HepG2 (cell line): ENCODE measurements at regions not wholly inside any gene's neighbourhood (a gene's known extent, or its start where the extent isn't known, plus 50 kb on each side); places are given as distances from the start of the nearest gene placed in this dataset.

ENCODE experiments used
- ATAC-seq: fragments of 200-7000 bp; cut with Tn5 transposase; 3 replicates; pipeline ENCODE4 v1.9.1; 2020; ENCODE audit warnings: mild to moderate bottlenecking, moderate library complexity
- BruUV-seq: library from RNA; stranded (reverse); fragments of 400-500 nt; replicated peaks from 2 replicates; lab custom pipeline; 2021; lab: Mats Ljungman, UMichigan
- CTCF ChIA-PET: fragments of 300-600 bp; formaldehyde crosslinking; extraction: SDS; loops from one replicate; lab custom pipeline; 2021; ENCODE audit warnings: low total read pairs, inconsistent platforms, low intra/inter-chr PET ratio; lab: Yijun Ruan, JAX
- POLR2A ChIA-PET: fragments of 350-600 bp; sonication (Branson Sonifier 250); formaldehyde crosslinking; loops from one replicate; lab custom pipeline; 2020; ENCODE audit warnings: antibody characterized with exemption, inconsistent platforms; lab: Yijun Ruan, JAX
- DNase-seq: peaks from one replicate; pipeline ENCODE4 v3.0.0-alpha.2; 2015; ENCODE audit warnings: low spot score
- FAIRE-seq: peaks from 3 replicates; lab custom pipeline; 2011; peaks lifted over from hg19 to GRCh38; lab: Jason Lieb, UNC
- H2AFZ ChIP-seq: one replicate; pipeline ENCODE4 v1.6.1; 2011; ENCODE audit warnings: low read length, inconsistent platforms
- H3K27ac ChIP-seq: fragments of 300-600 bp; 3 replicates; pipeline ENCODE4 v1.8.0; 2011; ENCODE audit warnings: mixed run types, mild to moderate bottlenecking, mixed read lengths, low read length, inconsistent platforms; ENCODE audit not compliant: insufficient read depth; ENCODE audit errors: extremely low read length
- H3K27me3 ChIP-seq, 2 experiments: fragments of 200-600 bp in 1 of 2; 2 replicates in 1 of 2; 3 replicates in 1 of 2; pipeline versions ENCODE4 v1.6.0 to v1.8.0; 2011; ENCODE audit warnings: low read length in 2 of 2, mild to moderate bottlenecking in 2 of 2, moderate library complexity in 2 of 2, inconsistent platforms in 1 of 2; ENCODE audit not compliant: insufficient read depth in 2 of 2, control insufficient read depth in 1 of 2
- H3K36me3 ChIP-seq, 2 experiments: fragments of 200-600 bp in 1 of 2; replicated peaks in 1 of 2; 2 replicates in 1 of 2; 3 replicates in 1 of 2; pipeline versions ENCODE4 v1.5.1 to v1.8.0; 2011; ENCODE audit warnings: low read length in 2 of 2, inconsistent platforms in 1 of 2; ENCODE audit not compliant: insufficient read depth in 2 of 2, control insufficient read depth in 1 of 2
- H3K4me1 ChIP-seq: 2 replicates; pipeline ENCODE4 v1.5.1; 2012; ENCODE audit warnings: low read length, inconsistent platforms; ENCODE audit not compliant: insufficient read depth
- H3K4me2 ChIP-seq: 2 replicates; pipeline ENCODE4 v1.6.0; 2011; ENCODE audit warnings: low read depth, low read length, inconsistent platforms
- H3K4me3 ChIP-seq, 3 experiments: fragments of 200-600 bp in 1 of 3; sonication (generic), shearing (Covaris generic) in 1 of 3; replicated peaks in 1 of 3; 2 replicates each; pipeline ENCODE4 v1.5.1; 2011 to 2016; ENCODE audit warnings: low read length in 3 of 3, inconsistent platforms in 2 of 3, low read depth in 2 of 3, mild to moderate bottlenecking in 2 of 3, control low read depth in 1 of 3, mixed read lengths in 1 of 3; ENCODE audit not compliant: insufficient read depth in 1 of 3
- H3K79me2 ChIP-seq: one replicate; pipeline ENCODE4 v1.6.1; 2011; ENCODE audit warnings: low read length, inconsistent platforms; ENCODE audit not compliant: insufficient read depth
- H3K9ac ChIP-seq: 2 replicates; pipeline ENCODE4 v1.6.0; 2011; ENCODE audit warnings: mild to moderate bottlenecking, low read depth, low read length, inconsistent platforms; ENCODE audit not compliant: insufficient read depth
- H3K9me3 ChIP-seq: 2 replicates; pipeline ENCODE4 v1.5.1; 2012; ENCODE audit warnings: mild to moderate bottlenecking, low read length
- H4K20me1 ChIP-seq: 2 replicates; pipeline ENCODE4 v1.6.0; 2011; ENCODE audit warnings: inconsistent platforms, mild to moderate bottlenecking, low read length, moderate library complexity; ENCODE audit not compliant: insufficient read depth
- HDAC2 ChIP-seq: sonication (generic); formaldehyde crosslinking; IDR thresholded peaks from 2 replicates; pipeline ENCODE4 v1.4.0; 2020; ENCODE audit warnings: missing genetic modification reagents
- JUND ChIP-seq: sonication (generic); formaldehyde crosslinking; IDR thresholded peaks from 2 replicates; pipeline ENCODE4 v1.8.0; 2022; ENCODE audit warnings: mild to moderate bottlenecking, missing genetic modification reagents
- MAFF ChIP-seq: IDR thresholded peaks from 2 replicates; pipeline ENCODE4 v1.6.1; 2011; ENCODE audit warnings: low read depth, low read length, improper control_type of control experiment
- MAFK ChIP-seq, 2 experiments: IDR thresholded peaks in 1 of 2; conservative IDR thresholded peaks in 1 of 2; 2 replicates each; pipeline ENCODE4 v1.6.1; 2011; ENCODE audit warnings: improper control_type of control experiment in 2 of 2, low read length in 2 of 2
- NR2F1 ChIP-seq, 2 experiments: fragments of 450-650 bp in 1 of 2; formaldehyde crosslinking in 1 of 2; IDR thresholded peaks; 2 replicates each; pipeline versions ENCODE4 v1.5.0 to v1.6.1; 2016 to 2020; ENCODE audit warnings: mild to moderate bottlenecking in 1 of 2, missing compliant biosample characterization in 1 of 2, missing genetic modification reagents in 1 of 2, moderate library complexity in 1 of 2
- ZNF296 ChIP-seq: sonication (generic); formaldehyde crosslinking; conservative IDR thresholded peaks from 2 replicates; pipeline ENCODE4 v1.5.0; 2020; ENCODE audit warnings: mild to moderate bottlenecking, missing genetic modification reagents
- ZNF468 ChIP-seq: sonication (generic); formaldehyde crosslinking; IDR thresholded peaks from 2 replicates; pipeline ENCODE4 v1.8.0; 2022; ENCODE audit warnings: mild to moderate bottlenecking, moderate library complexity, missing genetic modification reagents
- WGBS: methylation state at CpG from one replicate; pipeline ENCODE4 v1.1.6; 2017; ENCODE audit warnings: low lambda C conversion rate; 5-methylcytosine and 5-hydroxymethylcytosine counted together
- in situ Hi-C: cut with HindIII; loops from 2 replicates; pipeline ENCODE4 v1.10.0; 2017; ENCODE audit warnings: low pct_unique_long_range_greater_than_20kb; ENCODE audit not compliant: extremely low pct_ligation_motif_present
- intact Hi-C: fragments of 100-400 bp; cut with micrococcal nuclease; formaldehyde crosslinking; loops from one replicate; pipeline ENCODE4 v1.10.0; 2022; ENCODE audit not compliant: unreplicated experiment

DNA sequence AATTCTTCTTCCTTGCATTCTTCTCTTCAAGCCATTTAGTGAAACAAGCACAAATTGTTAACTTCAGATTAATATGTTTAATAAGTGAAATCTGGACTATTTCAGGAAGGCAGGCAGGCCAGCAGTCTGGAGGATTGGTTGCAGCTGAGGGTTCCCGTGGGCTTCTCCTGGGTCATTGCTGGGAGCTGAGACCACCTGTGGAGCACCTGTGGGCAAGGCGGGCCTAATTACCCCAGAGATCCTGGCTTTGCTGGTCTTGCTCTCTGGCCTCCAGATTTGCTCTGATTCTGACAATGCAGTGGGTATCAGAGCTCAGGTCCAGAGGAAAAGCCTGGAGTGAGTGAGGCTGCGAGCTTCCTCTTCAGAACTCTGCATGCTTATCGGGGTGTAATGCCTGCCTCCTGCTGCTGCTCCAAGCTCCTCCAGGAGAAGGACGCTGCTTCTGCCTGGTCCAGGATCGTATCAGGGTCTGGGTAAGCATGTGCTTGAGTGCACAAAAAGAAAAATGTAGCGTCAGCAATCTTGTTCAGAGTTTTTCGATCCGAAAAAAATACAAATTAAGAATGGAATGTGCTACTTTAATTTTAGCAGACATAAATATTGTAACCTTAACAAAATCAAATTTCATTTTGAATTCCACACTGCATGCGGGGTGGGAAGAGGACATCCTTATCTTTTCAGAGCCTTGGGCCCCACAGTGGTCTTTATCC lies 93.8 kb downstream of the TMEM30B start:
- ATAC-seq (no peak), FAIRE-seq (no peak), DNase-seq (no peak)
- TF ChIP-seq JUND (CRISPR knock-in tag), result no peak
- no peak for TF ChIP-seq NR2F1 (CRISPR knock-in tag; IDR thresholded peaks at IDR 0.05)
- TF ChIP-seq MAFF, result peak; percentile 85
- peak; percentile 85 to 91 for TF ChIP-seq MAFK (conservative IDR thresholded peaks at IDR 0.05 in 1 of 2, IDR thresholded peaks at IDR 0.05 in 1 of 2; ENCODE audit: low read length in 2 of 2)
- no peak for TF ChIP-seq HDAC2 (CRISPR knock-in tag)
- no peak for TF ChIP-seq ZNF468
- no peak for TF ChIP-seq ZNF296 (CRISPR knock-in tag)
- intact Hi-C loops, result loop anchor here (10.0 kb wide), 1 partner anchor 463 kb away; the partner anchor contains the start of gene SIX4
- 70% methylated on average over 10 of the region's 10 CpGs for WGBS
- Histone ChIP-seq H3K4me2 (no peak overlapping the region), H3K79me2 (no peaks in the 10 kb centered on the region), H3K9ac (no peak overlapping the region), H3K36me3 (no peaks in the 10 kb centered on the region), H3K27me3 (peaks cover 0 to 4% of the 10 kb centered on the region in 2 experiments; a peak in 2 of 5 replicates), H3K9me3 (no peaks in the 10 kb centered on the region), H3K27ac (no peak overlapping the region), H3K4me3 (no peak overlapping the region), H3K4me1 (peaks cover 32% of the 10 kb centered on the region), H4K20me1 (no peaks in the 10 kb centered on the region), H2AFZ (no peak overlapping the region)
- in situ Hi-C loops, result loop anchor here (25.0 kb wide), 1 partner anchor 150 kb away; no protein-coding TSS in a partner anchor
- POLR2A ChIA-PET, result interaction anchor here (0.6 kb wide), 1 partner anchor 206 kb away, joined by 3 read pairs; the partner anchor contains the start of genes SLC38A6 and TRMT5
- no TSS peak for BruUV-seq
- CTCF ChIA-PET, result no interaction called here
